Activated CD4-positive, alpha-beta T cell treated with anti-CD3 and anti-CD28 coated beads, Interleukin-2, Interleukin-6, amounts not matched to agents 100 ng/mL and 50 ng/mL, durations not matched to agents 16 hours and 8 hours (primary cell): ENCODE measurements at regions not wholly inside any gene's neighbourhood (a gene's known extent, or its start where the extent isn't known, plus 50 kb on each side); places are given as distances from the start of the nearest gene placed in this dataset.
"Not testable (repeated sequence)": the region's sequence is repeated elsewhere in the genome, so short reads cannot be mapped to it uniquely, and the experiment has no call there.

Experiments
- DNase-seq: peaks from one replicate; pipeline ENCODE4 v3.0.0-alpha.2; 2020

- no peak for DNase-seq
These were observed 368.9 kb upstream of the SLC7A11 start for GRCh38 chr4:138611017-138611416.

DNA sequence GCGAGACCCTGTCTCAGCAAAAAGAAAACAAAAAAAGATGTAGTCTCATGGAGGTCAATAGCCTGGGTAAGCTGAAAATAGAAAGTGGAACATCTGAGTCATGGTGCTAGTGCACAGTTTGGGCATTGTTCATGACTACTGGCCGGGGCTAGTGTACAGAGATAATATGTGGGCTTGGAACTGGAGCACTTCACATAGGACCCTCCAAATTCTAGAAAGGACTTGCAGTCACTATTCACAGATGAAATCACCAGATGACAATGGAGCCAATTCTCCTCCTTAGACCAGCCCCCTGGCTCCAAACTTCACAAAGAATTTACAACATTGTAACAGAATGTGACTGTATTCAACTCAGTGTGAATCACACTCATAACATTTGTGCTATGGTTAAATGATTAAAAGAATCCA, 367.8 kb upstream of the SLC7A11 start:
- no peak for DNase-seq

DNA sequence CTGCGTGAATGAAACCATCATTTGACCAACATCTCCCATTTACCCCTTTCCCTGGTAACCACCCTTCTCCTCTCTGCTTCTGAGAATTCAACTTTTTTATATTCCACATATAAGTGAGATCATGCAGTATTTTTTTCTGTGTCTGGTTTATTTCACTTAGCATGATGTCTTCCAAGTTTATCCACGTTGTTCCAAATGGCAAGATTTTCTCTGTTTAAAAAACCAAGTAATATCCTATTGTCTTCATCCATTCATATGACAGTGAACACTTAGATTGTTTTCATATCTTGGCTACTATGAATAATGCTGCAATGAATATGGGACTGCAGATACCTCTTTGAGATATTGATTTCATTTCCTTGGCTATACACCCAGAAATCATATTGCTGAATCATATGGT, 362.4 kb upstream of the SLC7A11 start:
- DNase-seq = no peak

DNA sequence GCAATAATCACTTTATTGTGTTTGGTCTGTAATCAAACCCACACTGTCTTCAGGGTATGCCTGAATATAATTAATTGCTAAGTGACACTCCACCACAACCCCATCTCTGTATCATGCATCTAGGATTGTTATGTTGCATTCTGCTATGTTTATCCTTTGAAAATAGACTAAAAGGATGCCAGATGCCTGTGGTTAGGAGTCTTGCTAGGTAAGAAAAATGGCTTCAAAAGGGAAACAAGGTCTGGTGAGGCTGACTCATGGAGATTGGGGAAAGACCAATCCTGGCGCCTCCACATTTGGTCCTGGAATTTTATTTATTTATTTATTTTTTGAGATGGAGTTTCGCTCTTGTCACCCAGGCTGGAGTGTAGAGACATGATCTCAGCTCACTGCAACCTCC, 360.5 kb upstream of the SLC7A11 start:
- no peak for DNase-seq

GRCh38 chr4:138599965-138600364, 357.8 kb upstream of the SLC7A11 start:
- DNase-seq = no peak

DNA sequence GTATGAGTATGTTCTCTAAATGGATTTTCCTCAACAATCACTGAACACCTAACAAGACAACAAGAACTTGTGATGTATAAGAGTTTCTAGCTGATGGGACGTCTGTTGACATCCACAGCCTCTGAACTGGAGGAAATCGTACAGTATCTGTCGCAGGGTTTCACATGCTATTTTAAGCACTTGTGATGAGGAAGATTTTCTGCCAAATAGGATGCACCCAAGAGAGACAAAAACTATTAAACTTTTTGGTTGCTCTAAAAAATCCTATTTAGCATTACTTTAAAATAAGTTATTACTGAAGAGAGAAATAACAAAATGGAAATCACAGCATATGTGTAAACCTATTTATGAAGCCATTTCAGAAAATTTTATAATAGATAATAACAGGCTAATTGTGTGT, 356.1 kb upstream of the SLC7A11 start:
- DNase-seq = no peak

GRCh38 chr4:138596896-138597295, 354.7 kb upstream of the SLC7A11 start:
- no peak for DNase-seq

GRCh38 chr4:138595731-138596460, 353.7 kb upstream of the SLC7A11 start:
- no peak for DNase-seq

GRCh38 chr4:138595171-138595570, 353.0 kb upstream of the SLC7A11 start:
- DNase-seq = no peak

DNA sequence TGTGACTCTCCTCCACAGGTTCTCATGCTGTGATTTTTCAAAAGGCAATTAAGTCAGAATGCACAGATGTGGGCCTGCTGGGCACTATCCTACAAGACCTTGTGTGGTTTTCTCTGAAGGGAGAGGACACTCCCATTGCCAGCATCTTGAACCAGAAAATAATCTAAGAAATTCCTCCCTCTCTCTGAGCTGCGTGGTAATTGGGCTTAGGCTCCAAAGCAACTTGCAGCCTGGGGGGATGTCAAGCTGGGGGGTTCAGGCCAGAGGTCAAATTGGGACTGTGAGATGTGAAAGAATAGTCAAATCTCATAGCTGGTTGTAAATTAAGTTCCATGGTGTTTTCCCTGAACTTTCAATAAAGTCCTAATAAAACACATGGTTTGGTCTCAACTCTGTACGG, 350.6 kb upstream of the SLC7A11 start:
- no peak for DNase-seq

DNA sequence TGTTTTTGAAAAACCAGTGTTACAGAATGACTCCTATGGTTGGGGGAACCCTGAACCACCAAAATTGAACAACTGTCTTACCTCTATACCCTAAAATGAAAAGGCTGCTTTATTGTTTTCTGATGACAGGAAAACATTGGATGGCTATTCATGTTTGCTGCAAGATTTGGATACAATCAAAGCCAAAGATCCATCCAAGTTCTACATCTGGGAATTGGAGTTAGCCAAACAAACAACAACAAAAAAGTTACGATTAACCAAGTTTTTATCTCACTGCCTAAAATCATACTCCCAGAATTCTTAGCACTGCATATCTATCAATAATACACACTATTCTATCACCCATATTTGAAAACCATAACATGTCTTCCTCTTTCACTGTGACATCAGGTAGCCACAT, 349.7 kb upstream of the SLC7A11 start:
- no peak for DNase-seq

DNA sequence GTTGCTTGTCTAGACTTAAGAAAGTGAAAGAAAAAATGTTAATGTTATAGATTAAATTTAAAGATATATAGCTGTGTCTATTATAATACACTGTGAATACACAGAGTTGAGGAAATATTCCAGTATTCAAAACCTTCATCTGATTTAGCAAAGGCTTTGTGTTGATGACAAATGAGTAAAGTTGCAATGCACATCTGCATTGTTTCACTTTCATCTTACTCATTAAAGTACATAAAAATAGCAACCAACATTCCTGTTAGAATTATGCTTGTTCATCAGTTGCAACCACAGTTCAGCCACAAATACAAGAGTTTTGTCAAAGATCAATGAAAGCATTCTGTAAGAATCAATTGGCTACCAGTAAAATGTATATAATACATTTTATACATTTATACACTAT, 346.4 kb upstream of the SLC7A11 start:
- no peak for DNase-seq

DNA sequence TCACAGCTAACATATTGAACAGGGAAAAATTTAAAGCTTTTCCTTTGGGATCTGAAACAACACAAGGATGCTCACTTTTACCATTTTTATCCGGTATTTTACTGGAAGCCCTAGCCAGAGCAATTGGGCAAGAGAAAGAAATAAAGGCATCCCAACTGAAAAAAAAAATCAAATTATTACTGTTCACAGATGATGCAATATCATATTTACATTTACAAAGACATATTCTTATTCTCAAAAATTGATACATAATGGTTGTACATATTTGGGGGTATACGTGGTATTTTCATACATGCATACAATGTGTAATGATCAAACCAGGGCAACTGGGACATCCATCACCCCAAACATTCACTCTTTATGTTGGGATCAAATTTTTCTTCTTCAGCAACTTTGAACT, 337.0 kb upstream of the SLC7A11 start:
- no peak for DNase-seq

DNA sequence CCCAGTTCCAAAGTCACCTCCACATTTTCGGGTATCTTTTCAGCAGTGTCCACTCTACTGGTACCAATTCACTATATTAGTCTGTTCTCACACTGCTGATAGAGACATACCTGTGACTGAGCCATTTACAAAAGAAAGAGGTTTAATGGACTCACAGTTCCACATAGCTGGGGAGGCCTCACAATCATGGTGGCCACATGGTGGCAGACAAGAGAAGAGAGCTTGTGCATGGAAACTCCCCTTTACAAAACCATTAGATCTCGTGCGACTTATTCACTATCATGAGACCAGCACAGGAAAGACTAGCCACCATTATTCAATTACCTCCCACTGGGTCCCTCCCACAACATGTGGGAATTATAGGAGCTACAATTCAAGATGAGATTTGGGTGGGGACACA, 335.7 kb upstream of the SLC7A11 start:
- DNase-seq = not testable (repeated sequence)

DNA sequence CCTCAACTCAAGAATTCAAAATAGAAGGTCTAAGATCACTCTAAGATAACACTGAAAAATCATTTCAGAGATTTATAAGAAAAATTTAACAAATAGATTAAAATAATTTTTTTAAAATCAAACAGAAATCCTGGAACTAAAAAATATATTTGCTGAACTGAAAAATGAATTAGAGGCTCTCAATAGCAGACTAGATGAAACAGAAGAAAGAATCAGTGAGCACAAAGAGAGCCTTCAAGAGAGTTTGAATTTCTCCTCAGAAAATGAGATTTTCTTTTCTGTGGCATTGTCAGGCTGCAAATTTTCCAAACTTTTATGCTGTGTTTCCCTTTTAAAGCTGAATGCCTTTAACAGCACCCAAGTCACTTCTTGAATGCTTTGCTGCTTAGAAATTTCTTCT, 335.0 kb upstream of the SLC7A11 start:
- DNase-seq = no peak

- DNase-seq = peak; percentile 7
These were observed 334.5 kb upstream of the SLC7A11 start for GRCh38 chr4:138576684-138577083.

GRCh38 chr4:138573246-138573645, 331.1 kb upstream of the SLC7A11 start:
- DNase-seq = no peak

GRCh38 chr4:138572007-138572406, 329.9 kb upstream of the SLC7A11 start:
- DNase-seq = no peak

- DNase-seq = no peak
These were observed 325.5 kb upstream of the SLC7A11 start for GRCh38 chr4:138567696-138568095.

DNA sequence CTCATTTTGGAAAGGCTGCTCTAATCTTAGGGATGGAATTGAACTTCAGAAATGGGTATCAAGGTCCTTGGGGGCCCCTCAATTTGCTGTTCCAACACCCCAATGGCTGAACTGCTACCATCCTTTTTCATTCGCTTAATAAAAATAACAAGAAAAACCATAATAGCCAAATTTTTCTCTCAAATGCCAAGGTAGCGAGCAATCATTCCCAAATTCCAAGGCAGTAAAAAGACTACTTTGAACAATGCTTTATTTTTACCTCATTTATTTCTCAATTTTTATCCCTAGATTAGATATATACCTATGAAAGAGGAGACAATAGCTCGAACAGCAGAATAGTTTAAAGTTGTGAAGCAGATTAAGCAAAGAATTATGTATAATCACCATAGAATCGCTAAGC, 323.4 kb upstream of the SLC7A11 start:
- no peak for DNase-seq

- no peak for DNase-seq
These were observed 320.4 kb upstream of the SLC7A11 start for GRCh38 chr4:138562544-138562991.

DNA sequence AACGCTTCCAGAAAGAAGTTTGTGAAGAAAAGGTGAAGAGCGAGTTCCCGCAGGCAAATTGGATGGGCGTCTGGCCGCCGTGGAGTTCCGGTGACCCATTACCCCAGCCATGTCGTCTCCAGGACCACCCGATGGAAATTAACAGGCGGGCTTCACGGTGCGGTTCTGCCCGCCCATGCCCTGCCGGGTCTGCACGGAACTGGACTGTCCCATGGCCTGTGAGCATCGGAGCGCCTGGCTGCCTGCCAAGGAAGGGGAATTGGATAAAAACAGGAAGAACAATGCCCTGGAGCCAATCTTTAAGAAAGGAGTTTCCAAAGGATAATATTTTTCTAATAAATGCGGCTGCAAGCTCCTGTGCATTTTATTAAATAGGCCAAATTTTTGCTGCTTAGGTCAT, 319.8 kb upstream of the SLC7A11 start:
- DNase-seq = no peak

GRCh38 chr4:138561276-138561880, 319.2 kb upstream of the SLC7A11 start:
- DNase-seq = no peak

DNA sequence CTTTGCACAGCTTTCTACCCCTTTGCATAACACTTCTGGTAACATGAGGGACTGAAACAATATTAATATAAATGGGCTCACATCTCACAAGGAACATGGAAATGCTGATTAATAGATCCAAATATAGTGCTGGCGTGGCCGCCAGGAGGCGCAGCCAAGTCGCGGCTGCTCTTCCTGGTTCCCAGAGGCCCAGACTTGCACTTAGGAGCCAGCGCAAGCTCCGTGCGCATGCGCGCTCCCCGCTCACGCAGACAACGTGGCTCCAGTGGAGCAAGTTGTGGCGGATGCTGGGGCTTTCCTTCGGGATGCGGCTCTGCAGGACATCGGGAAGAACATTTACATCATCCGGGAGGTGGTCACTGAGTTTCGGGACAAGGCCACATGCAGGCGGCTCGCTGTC, 318.3 kb upstream of the SLC7A11 start:
- DNase-seq = no peak

- DNase-seq = no peak
These were observed 316.7 kb upstream of the SLC7A11 start for GRCh38 chr4:138558886-138559285.
